MG63 (cell line): ENCODE measurements at regions not wholly inside any gene's neighbourhood (a gene's known extent, or its start where the extent isn't known, plus 50 kb on each side); places are given as distances from the start of the nearest gene placed in this dataset.
"Not testable (repeated sequence)": the region's sequence is repeated elsewhere in the genome, so short reads cannot be mapped to it uniquely, and the experiment has no call there.

Experiments used
- DNase-seq: peaks from one replicate; pipeline ENCODE4 v3.0.0-alpha.2; 2020
- H3K27me3 ChIP-seq: fragments of 250-450 bp; sonication (Bioruptor Pico); 2 replicates; pipeline ENCODE4 v1.5.1; 2020; ENCODE audit warnings: mild to moderate bottlenecking, moderate library complexity
- H3K36me3 ChIP-seq: fragments of 250-450 bp; sonication (Bioruptor Pico); 2 replicates; pipeline ENCODE4 v1.5.1; 2020; ENCODE audit warnings: mild to moderate bottlenecking, moderate library complexity
- H3K4me3 ChIP-seq: fragments of 250-450 bp; sonication (Bioruptor Pico); 2 replicates; pipeline ENCODE4 v1.5.1; 2020; ENCODE audit warnings: mild to moderate bottlenecking, moderate library complexity
- H3K9me3 ChIP-seq: fragments of 250-450 bp; sonication (Bioruptor Pico); 2 replicates; pipeline ENCODE4 v1.5.1; 2020; ENCODE audit warnings: mild to moderate bottlenecking, moderate library complexity

DNA sequence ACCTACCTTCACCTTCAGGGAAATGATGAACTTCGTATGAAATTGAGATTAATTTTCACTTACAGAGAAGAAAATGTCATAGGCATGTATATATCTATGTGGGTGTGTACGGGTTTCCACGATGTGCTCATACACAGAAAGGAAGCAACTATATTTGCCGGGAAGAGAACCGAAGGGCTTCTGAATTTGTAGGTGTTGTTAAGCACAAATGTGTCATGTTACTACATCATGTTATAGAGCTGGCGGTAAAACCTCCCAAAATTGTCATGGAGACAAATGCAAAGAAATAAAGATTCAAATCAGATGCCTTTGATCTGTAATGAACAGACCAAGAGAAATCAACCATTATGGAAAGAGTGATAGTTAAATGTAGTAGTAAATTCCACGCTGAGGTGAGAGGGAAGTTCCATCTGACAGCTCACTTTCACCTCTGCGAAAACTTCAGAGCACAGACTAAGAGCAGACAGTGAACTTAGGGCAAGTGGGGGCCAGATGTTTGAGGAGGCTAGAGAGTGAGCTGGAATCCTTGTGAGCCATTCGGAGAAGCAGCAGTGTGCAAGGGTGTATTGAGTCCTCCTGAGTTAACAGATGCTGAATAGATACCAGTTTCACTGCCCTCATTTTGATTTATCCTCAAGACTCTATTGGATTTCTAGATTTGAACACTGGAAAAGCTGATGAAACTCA, 106.7 kb downstream of the OR4M2 start:
- H3K27me3 ChIP-seq = not testable (repeated sequence)

DNA sequence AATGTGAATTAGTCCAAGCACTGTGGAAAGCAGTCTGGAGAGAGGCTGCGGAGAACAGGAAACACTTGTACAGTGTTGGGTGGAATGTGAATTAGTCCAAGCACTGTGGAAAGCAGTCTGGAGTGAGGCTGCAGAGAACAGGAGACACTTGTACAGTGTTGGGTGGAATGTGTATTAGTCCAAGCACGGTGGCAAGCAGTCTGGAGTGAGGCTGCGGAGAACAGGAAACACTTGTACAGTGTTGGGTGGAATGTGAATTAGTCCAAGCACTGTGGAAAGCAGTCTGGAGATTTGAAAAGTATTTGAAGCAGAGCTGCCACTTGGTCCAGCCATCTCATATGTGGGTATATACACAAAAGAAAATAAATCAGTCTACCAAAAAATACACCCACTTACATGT, 111.5 kb downstream of the OR4M2 start:
- H3K9me3 ChIP-seq, DNase-seq, H3K4me3 ChIP-seq, H3K27me3 ChIP-seq, H3K36me3 ChIP-seq: not testable (repeated sequence)

More for the DNA sequence above, 106.7 kb downstream of the OR4M2 start:
- DNase-seq, H3K36me3 ChIP-seq, H3K9me3 ChIP-seq, H3K4me3 ChIP-seq: not testable (repeated sequence)

DNA sequence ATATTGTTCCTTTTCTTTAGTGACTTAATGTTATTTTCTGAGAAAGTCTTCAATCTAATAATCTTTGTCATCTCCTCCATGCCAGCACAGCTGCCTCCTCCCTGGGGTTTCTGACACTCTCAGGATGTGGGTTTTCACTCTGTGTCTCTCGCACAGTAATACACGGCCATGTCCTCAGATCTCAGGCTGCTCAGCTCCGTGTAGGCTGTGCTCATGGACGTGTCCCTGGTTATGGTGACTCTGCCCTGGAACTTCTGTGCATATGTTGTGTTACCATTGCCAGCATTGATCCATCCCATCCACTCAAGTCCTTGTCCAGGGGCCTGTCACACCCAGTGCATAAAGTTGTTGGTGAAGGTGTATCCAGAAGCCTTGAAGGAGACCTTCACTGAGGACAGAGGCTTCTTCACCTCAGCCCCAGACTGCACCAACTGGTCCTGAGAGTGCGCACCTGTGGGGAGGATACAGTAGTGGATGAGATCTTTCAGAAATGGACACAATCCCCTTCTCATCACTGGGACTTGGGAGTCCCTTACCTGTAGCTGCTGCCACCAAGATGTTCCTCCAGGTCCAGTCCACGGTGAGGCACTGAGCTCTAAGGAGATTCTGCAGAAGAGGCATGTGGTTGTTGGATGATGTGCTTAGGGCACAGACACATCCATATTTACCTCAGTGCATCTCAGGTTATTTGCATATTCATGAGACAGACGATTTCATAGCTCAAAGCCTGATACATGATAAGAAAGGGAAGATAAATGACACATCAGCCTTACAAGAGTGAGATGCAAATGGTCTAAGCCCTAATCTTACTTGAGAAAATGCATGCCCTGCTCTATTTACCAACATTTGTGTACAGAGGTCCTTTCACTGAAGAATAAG, 114.7 kb downstream of the OR4M2 start:
- H3K27me3 ChIP-seq, H3K36me3 ChIP-seq, H3K4me3 ChIP-seq, DNase-seq, H3K9me3 ChIP-seq: not testable (repeated sequence)

DNA sequence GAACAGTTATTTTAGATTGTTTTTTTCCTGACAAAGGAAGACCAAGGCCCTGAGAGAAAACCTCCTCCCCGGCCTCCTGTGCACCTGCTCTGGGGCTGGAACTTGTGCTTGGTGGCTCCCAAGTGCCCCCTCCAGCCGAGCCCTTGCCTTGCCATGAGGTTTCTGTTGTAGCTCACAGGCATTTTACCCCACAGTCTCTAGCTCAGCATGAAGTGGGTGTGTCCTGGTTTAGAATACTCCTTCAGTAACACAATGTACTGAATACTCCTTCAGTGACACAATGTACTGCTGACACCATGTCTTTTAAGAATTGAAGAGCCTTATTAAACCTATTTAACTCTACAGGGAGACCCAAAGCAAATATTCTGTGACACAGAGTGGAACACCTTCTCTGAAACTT, 116.1 kb downstream of the OR4M2 start:
- not testable (repeated sequence) for DNase-seq, H3K4me3 ChIP-seq, H3K36me3 ChIP-seq, H3K9me3 ChIP-seq, H3K27me3 ChIP-seq

DNA sequence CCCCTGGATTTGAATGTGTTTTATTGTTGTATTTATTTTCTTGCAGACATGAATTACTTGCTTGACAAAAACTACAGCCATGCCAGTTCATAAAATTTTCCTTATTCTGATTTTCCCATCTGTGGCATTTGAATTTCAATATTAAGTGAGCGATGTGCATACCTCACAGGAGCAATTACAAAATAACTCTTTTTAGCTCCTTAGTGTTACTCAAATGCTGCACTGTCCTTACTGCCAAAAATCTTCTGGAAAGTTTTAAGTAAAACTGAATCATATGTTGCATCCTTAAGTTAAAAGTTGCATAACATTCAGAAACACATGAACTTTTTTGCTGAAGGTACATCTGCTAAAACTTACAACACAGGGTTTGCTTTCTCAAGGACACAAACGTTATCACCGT, 120.1 kb downstream of the OR4M2 start:
- DNase-seq, H3K36me3 ChIP-seq, H3K27me3 ChIP-seq, H3K9me3 ChIP-seq, H3K4me3 ChIP-seq: not testable (repeated sequence)

DNA sequence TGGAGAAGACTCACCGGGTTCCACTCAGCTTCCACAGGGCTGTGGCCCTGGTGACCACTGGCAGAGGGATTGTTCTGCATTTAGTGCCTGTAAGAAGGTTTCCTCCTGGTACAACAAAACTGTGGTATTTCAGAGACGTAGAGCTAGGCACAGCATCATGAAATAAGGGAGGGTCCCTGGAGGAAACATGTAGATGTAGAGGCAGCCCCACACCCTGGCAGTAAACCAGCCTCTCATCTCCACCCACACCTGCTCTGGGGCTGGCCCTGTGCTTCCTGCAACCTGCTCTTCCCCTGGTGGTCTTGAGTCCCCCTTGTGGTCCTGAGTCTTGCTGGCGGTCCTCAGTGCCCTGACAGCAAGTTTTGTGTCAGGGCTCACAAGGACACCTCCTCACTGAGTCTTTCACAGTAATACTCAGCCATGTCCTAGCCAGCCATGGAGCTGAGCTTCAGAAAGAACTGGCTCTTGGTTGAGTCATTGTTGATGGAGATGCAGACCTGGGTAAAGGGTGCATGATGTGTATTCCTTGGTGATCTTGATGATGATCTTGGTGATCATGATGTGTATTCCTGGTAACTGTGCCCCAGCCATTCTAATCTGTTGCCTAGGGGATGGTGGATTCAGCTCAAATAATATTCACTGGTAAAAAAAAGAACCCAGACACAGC, 121.8 kb downstream of the OR4M2 start:
- H3K36me3 ChIP-seq, H3K4me3 ChIP-seq, DNase-seq: not testable (repeated sequence)

DNA sequence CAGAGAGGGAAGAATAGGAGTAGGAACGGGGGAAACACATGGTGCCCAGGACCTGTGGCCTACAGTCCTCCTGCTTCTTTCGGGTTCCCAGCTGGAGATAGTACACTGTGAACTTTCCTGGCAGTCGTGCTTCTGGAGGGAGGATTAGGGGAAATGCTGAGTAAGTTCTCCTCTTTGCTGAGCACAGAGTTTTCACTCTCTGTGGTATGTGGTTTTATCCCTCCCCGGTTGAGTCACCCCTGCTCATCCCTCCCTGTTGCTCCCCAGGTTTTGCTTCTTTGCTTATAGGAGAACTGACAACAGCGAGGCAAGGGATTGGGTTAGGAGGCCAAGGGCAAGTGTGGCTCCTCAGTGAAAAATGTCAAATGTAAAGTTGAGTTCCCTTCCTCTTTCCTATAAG, 122.9 kb downstream of the OR4M2 start:
- DNase-seq, H3K9me3 ChIP-seq, H3K4me3 ChIP-seq, H3K27me3 ChIP-seq, H3K36me3 ChIP-seq: not testable (repeated sequence)

More for the DNA sequence above, 121.8 kb downstream of the OR4M2 start:
- H3K9me3 ChIP-seq, H3K27me3 ChIP-seq: not testable (repeated sequence)

DNA sequence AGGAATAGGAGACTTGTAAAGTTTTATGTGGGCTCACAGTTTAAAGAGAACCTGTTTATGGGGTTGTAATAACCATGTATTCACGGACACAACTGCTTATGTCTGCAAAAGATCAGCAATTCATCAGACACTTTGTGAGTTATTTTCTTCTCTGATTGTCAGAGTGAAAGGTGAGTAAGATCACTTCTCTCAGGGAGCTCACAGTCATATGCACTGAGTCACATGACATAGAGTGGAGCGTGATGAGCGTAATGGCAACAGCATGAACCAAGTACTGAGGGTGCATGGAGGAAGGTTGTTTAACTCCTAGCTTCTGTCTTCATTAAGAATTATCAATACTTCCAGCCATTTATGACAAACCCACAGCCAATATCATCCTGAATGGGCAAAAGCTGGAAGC, 128.8 kb downstream of the OR4M2 start:
- H3K27me3 ChIP-seq, H3K36me3 ChIP-seq, DNase-seq, H3K9me3 ChIP-seq, H3K4me3 ChIP-seq: not testable (repeated sequence)

DNA sequence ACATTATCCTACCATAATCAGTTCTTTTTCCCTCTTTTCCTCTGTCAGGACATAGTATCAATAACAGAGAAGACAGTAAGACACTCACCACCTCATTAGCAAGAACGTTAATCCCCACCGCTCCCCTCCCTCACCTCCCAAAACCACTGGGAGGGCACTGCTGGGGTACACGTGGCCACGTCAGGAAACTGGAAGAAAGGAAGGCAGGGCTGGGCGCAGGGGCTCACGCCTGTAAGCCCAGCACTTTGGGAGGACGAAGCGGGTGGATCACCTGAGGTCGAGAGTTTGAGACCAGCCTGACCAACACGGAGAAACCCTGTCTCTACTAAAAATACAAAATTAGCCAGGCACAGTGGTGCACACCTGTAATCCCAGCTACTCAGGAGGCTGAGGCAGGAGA, 142.3 kb downstream of the OR4M2 start:
- DNase-seq, H3K9me3 ChIP-seq, H3K36me3 ChIP-seq, H3K4me3 ChIP-seq, H3K27me3 ChIP-seq: not testable (repeated sequence)

DNA sequence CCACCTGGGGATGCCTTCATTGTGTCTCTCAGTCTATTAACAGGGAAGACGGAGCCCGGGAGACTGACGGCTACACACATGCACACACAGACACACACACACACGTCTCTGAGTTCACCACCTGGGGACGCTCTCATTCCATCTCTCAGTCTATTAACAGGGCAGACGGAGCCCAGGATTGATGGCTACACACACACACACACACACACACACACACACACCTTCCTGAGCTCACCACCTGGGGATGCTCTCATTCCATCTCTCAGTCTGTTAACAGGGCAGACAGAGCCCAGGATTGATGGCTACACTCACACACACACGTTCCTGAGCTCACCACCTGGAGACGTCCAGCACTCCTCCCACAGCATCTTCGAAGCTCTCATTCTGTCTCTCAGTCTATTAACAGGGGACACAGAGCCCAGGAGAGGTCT, 143.9 kb downstream of the OR4M2 start:
- Histone ChIP-seq H3K27me3 (no peaks in the 10 kb centered on the region), H3K4me3 (no peak overlapping the region), H3K36me3 (no peaks in the 10 kb centered on the region), H3K9me3 (no peaks in the 10 kb centered on the region)
- DNase-seq = no peak

DNA sequence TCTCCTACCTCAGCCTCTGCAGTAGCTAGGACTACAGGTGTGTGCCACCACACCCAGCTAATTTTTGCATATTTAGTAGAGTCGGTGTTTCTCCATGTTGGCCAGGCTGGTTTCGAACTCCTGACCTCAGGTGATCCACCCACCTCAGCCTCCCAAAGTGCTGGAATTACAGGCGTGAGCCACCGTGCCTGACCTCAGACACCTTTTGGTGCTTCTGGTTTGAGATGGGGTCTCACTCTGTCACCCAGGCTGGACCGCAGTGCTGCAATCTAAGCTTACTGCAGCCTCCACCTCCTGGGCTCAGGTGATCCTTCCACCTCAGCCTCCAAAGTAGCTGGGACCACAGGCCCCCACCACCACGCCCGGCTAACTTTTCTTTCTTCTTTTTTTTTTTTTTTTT, 144.6 kb downstream of the OR4M2 start:
- not testable (repeated sequence) for H3K27me3 ChIP-seq, H3K36me3 ChIP-seq, H3K9me3 ChIP-seq, H3K4me3 ChIP-seq, DNase-seq

DNA sequence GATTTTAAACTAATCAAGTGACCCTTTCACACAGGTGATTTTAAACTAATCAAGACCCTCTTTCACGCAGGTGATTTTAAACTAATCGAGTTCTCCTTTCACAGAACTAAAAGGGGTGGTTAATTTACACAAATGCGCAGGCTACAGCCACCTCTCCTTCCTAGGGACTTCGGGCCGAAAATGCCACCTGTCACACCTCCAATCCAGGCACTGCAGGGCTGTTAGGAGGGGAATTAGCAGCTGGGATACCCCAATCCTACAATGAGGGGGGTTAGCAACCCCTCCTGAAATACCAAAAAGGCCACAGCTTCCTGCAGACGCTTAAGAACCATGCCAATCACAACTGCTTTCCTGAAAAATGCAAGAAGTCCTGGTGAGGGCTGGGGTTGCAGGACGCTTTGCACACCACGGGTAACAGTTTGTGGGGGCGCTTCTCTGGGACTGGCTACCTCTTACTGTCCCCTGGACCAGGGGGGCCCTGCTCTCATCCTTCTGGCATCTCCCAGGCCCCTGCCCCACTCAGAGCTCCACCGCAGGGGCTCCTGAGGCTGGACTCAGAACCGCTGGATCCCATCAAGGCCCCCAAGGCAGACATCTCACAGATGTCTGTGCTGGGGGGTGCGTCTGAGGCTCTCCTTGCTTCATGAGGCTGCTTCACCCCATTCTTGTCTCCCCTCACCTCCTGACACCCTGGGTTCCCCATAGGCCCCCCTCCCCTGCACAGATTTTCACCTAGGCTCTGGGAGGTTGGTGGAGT, 145.9 kb downstream of the OR4M2 start:
- Histone ChIP-seq H3K36me3 (no peaks in the 10 kb centered on the region), H3K9me3 (no peaks in the 10 kb centered on the region), H3K27me3 (no peaks in the 10 kb centered on the region), H3K4me3 (no peak overlapping the region)
- DNase-seq = no peak

DNA sequence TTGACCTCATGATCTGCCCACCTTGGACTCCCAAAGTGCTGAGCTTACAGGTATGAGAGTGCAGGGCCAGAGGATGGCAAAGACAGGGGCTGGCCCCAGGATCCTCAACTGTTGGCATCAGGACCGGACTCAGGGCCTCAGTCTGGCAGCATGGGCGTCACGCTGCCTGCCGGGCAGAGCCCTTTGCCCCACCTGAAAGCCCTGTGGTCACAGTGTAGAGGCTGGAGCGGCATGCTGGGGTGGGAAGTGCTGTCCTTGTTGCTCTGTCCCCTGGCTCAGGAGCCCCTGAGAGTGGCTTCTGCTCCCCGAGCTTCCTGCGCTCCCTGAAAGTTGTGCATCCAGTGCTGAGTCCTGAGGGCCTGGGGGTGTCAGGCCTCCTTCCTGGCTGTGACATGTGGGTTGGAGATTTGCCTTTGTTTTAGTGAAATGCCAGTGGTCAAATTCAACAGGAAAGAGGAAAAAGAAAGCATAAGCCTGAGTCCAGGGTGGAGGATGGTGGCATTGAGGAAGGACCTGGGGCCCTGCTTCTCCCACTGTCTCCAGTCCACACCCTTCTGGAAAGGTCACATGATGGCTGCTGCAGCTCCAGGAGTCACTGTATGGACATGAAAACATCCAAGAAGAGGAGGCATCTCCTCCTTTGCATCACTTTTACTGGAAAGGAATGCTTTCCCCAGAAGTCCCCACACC, 147.2 kb downstream of the OR4M2 start:
- Histone ChIP-seq H3K4me3 (no peak overlapping the region), H3K9me3 (no peaks in the 10 kb centered on the region), H3K36me3 (no peaks in the 10 kb centered on the region), H3K27me3 (no peaks in the 10 kb centered on the region)
- DNase-seq = no peak

DNA sequence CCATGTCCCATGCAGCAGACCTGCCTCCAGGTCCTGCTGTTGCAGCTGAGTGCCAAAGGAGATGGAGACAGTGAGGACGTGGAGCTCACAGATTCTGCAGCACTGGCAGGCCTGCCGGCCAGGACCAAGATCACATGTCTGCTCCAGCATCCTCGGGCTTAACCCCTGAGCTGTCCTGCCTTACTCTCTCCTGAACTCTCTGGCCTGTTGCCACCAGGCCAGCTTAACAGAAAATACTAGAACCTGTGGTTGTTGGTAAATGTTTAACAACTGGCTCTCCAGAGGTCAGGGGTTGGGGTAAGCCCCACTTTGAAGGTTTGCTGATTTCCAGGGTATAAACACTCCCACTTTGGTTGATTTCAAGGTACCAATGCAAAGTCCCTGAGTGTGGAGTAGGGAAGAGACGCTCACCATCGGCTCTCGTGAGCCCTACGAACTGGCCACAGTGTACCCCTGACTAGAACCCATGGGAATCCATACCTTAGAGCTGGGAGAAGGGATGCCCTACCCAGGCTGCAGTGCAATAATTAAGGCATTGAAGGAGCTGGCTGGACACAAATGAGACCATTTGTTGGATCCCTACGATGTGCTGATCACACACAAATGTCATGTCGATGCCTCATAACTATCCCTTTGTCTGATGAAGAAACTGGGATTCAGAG, 147.9 kb downstream of the OR4M2 start:
- H3K4me3 ChIP-seq = no peak overlapping the region

DNA sequence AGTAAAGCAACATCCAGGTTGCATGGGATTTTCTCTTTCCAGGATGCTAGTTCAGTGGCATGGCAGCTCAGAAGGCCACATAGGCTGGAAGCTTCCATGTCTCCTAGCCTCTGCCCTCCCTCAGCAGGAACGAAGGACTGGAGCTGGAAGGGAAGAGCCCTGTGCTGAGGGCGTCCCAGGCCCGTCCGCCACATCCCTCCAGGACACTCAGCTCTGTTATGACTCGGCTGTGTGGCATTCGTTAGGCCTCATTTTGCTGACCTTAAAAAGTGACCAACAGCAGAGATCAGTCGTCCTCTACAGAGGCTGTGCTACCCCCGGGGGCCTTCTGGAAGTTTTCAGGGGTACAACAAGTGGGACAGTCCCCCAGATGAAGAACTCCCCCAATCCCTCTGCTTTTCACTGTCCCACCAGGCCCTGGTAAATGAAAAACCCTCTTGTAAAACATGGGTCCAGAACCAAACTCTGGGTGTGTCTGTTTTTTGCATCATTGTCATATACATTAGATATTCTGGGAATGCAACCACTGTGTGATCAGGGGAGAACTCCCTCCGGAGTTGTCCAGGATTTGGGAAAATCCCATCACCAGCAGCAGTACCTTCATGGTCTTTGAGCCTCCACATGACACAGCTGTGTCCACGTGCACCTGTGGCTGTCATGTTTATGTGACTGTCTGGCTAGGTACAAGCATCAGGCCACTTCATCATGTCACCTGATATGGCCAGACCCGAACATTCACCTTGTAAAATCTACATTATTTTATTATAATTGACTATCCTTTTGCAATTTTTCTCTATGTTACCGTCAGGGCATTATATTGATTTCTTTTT, 149.9 kb downstream of the OR4M2 start:
- no peaks in the 10 kb centered on the region for H3K36me3 ChIP-seq
- no peaks in the 10 kb centered on the region for H3K9me3 ChIP-seq
- H3K27me3 ChIP-seq = no peaks in the 10 kb centered on the region
- no peak overlapping the region for H3K4me3 ChIP-seq
- peak; percentile 41 for DNase-seq

More for the DNA sequence above, 147.9 kb downstream of the OR4M2 start:
- Histone ChIP-seq H3K36me3 (no peaks in the 10 kb centered on the region), H3K27me3 (no peaks in the 10 kb centered on the region), H3K9me3 (no peaks in the 10 kb centered on the region)
- no peak for DNase-seq
